Stimulated activated effector memory CD8-positive, alpha-beta T cell treated with anti-CD3 and anti-CD28 coated beads, Interleukin-12 subunit alpha, Interleukin-12 subunit beta, amount 100 ng/mL, for 72 hours (primary cell): ENCODE measurements at regions not wholly inside any gene's neighbourhood (a gene's known extent, or its start where the extent isn't known, plus 50 kb on each side); places are given as distances from the start of the nearest gene placed in this dataset.
"Not testable (repeated sequence)": the region's sequence is repeated elsewhere in the genome, so short reads cannot be mapped to it uniquely, and the experiment has no call there.

Experiments
- ATAC-seq: fragments of 150-1000 bp; cut with Tn5 transposase; 2 replicates; pipeline ENCODE4 v1.10.0; 2021
- DNase-seq, 2 donors: peaks; one replicate each; pipeline ENCODE4 v3.0.0; 2021 to 2022; ENCODE audit warnings: low spot score in 2 of 2
- H3K27ac Mint-ChIP-seq: one replicate; pipeline ENCODE4 v1.8.0; 2022; ENCODE audit warnings: mild to moderate bottlenecking, mixed read lengths
- H3K36me3 Mint-ChIP-seq: one replicate; pipeline ENCODE4 v1.8.0; 2022; ENCODE audit warnings: mild to moderate bottlenecking, mixed read lengths
- H3K4me1 Mint-ChIP-seq: one replicate; pipeline ENCODE4 v1.8.0; 2022; ENCODE audit warnings: mixed read lengths
- H3K4me3 Mint-ChIP-seq: one replicate; pipeline ENCODE4 v1.8.0; 2022; ENCODE audit warnings: mild to moderate bottlenecking, mixed read lengths
- H3K9me3 Mint-ChIP-seq: one replicate; pipeline ENCODE4 v1.8.0; 2022; ENCODE audit warnings: mixed read lengths

DNA sequence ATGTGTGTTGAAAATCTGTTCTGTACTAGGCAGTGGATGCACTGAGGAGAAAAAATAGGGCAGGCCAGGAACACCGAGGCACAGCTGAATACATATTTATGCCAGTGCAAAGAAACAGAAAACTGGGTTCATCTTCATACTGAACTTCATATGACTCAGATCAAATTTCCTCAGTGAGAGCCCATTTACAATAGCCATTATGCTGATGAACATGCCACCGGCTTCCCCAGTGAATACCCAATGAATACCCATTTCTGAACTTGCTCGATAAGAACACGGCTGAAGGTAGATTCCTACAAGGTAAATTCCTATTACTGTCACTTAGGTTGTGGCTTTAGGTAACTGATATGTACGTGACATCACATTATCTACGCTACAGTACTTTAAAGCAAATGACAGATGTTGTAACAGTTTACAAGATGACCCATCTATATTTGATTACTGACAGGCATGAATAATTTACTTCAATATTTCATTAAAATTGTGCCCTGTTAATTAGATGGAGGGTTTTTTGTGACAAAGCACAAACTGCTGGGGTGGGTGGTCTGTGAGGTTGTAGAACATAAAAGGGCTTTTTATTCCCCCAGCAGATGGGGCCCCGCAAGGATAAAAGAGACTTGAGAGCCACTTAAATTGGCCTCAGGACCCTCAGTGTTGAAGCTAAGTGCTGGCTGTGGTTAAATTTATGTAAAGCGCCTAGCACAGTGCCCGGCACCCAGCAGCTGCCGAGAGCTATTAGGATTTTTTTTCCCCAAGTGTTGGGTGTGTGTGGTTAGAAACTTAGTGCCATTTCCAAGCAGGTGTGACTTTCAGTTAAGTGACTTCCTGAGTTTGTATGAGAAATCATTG is 264.5 kb downstream of the CD83 start:
- ATAC-seq = peak; percentile 37

DNA sequence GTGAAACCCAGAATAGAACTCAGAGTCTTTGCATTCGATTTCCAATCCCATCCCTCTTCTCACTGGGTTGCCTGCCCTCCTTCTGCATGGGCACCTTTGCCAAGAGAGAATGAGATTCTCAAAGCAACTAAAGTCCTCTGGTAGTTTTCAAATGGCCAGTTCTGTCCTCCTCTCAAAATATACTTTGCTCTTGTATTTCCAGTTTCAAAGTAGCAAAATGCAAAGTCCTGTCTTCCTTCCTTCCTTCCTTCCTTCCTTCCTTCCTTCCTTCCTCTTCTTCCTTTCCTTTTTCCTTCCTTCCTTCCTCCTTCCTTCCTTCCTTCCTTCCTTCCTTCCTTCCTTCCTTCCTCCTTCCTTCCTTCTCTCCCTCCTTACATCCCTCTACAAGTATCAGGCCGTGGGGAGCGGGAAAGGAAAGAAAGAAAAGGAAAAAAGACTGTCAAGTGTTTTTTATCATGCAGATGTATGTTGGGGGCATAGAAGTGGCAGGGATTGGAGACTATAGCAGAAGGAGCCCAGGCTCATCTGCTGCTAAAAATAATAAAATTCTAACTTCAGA is 265.2 kb downstream of the CD83 start:
- peaks cover 8% of the 10 kb centered on the region for H3K4me1 Mint-ChIP-seq
- H3K36me3 Mint-ChIP-seq = no peaks in the 10 kb centered on the region
- H3K27ac Mint-ChIP-seq = no peak overlapping the region
- DNase-seq (no peak), ATAC-seq (no peak)
- H3K4me3 Mint-ChIP-seq = no peak overlapping the region
- H3K9me3 Mint-ChIP-seq = no peaks in the 10 kb centered on the region

More for the DNA sequence above, 264.5 kb downstream of the CD83 start:
- Mint-ChIP-seq H3K36me3 (no peaks in the 10 kb centered on the region), H3K4me3 (no peak overlapping the region), H3K9me3 (no peaks in the 10 kb centered on the region), H3K27ac (no peak overlapping the region), H3K4me1 (peaks cover 8% of the 10 kb centered on the region)
- no peak for DNase-seq

DNA sequence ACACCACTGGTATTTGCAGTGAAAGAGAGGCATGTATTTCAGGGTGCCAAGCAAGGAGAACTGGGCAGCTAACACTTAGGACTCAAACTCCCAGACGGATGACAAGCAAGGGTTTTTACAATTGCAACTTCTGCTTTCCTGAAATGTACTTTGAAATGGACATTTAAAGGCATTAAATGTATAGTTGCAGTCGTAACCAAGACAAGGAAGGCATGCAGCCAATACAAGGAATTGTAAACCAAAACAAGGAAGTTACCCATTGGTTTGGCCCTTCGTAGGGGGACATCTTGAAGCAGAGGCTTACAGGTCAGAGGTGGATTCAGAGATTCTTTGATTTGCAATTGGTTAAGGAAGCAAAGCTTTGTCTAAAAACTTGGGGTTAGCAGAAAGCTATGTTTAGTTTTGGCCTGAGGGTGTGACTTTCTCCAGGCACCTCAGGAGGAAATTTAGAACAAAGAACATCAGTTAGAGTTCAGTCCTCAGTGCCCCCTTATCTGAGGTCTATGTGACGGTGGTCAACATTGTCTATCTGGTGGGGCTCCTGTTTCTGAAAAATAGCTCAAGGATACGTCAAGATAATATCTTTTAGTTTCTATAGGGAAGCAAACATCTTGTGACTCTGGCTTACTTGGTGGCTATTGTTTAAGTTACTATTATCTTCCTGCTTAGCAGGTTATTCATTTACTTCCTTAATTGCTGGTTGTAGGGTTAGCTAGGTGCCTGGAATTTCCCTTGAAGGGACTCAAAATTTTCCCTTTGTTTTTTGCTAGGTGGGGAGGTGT is 266.0 kb downstream of the CD83 start:
- ATAC-seq = no peak

GRCh38 chr6:14384175-14384949 is 266.8 kb downstream of the CD83 start:
- no peak overlapping the region for H3K27ac Mint-ChIP-seq
- H3K4me1 Mint-ChIP-seq = peaks cover 8% of the 10 kb centered on the region
- no peaks in the 10 kb centered on the region for H3K36me3 Mint-ChIP-seq
- no peak overlapping the region for H3K4me3 Mint-ChIP-seq
- ATAC-seq = no peak
- no peak for DNase-seq
- no peaks in the 10 kb centered on the region for H3K9me3 Mint-ChIP-seq

More for the DNA sequence above, 266.0 kb downstream of the CD83 start:
- no peak overlapping the region for H3K4me3 Mint-ChIP-seq
- no peak for DNase-seq
- H3K27ac Mint-ChIP-seq = no peak overlapping the region
- no peaks in the 10 kb centered on the region for H3K9me3 Mint-ChIP-seq
- no peaks in the 10 kb centered on the region for H3K36me3 Mint-ChIP-seq
- H3K4me1 Mint-ChIP-seq = peaks cover 8% of the 10 kb centered on the region

DNA sequence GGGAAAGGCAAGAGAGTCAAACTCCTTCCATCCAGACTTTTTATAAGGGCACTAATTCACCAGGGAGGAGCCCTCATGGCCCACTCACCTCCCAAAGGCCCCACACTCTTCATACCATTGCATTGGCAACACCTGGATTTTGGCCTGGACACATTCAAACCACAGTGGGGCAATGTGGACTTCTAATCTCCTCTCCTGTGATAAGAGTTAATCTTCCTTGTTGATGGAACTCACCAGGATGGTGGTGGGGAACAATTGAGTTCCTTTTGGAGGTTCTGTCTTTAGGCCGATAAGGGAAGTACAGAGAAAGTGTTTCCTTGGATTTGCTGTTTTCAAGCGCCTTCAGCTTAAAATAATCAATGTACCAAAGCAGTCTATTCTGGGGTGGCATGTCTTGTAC is 268.7 kb downstream of the CD83 start:
- Mint-ChIP-seq H3K4me3 (no peak overlapping the region), H3K27ac (no peak overlapping the region), H3K4me1 (peaks cover 8% of the 10 kb centered on the region), H3K9me3 (no peaks in the 10 kb centered on the region), H3K36me3 (no peaks in the 10 kb centered on the region)
- ATAC-seq (no peak), DNase-seq (no peak)

- Mint-ChIP-seq H3K4me3 (no peak overlapping the region), H3K4me1 (peaks cover 8% of the 10 kb centered on the region), H3K9me3 (no peaks in the 10 kb centered on the region), H3K27ac (no peak overlapping the region), H3K36me3 (no peaks in the 10 kb centered on the region)
- no peak for ATAC-seq
- DNase-seq = no peak
Observed at GRCh38 chr6:14386668-14387067, 269.1 kb downstream of the CD83 start.

DNA sequence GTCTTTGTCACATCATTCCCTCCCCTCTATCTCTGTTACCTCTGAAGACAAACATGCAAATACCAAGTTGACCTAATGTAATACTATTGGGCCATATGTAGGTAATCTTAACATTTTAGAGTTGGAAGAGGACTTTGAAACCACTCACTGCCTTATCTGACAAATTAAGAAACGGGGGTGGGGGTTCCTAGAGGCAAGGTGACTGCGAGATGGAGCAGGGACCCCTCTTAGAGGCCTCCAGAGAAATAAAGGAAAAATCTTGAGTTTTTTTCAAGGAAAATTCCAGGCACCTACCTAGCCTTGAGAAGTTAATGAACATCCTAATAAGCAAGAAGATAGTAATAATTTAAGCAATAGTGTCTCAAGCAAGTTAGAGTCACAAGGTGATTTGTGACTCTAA is 270.8 kb downstream of the CD83 start:
- Mint-ChIP-seq H3K27ac (no peak overlapping the region), H3K9me3 (no peaks in the 10 kb centered on the region), H3K36me3 (no peaks in the 10 kb centered on the region), H3K4me1 (no peaks in the 10 kb centered on the region), H3K4me3 (no peak overlapping the region)
- no peak for ATAC-seq
- no peak for DNase-seq

GRCh38 chr6:14389776-14390175 is 272.2 kb downstream of the CD83 start:
- not testable (repeated sequence) for H3K27ac Mint-ChIP-seq, H3K9me3 Mint-ChIP-seq, DNase-seq, H3K4me1 Mint-ChIP-seq, H3K4me3 Mint-ChIP-seq, H3K36me3 Mint-ChIP-seq, ATAC-seq

- DNase-seq (no peak), ATAC-seq (no peak)
- no peaks in the 10 kb centered on the region for H3K9me3 Mint-ChIP-seq
Observed at GRCh38 chr6:14390805-14391204, 273.2 kb downstream of the CD83 start.

DNA sequence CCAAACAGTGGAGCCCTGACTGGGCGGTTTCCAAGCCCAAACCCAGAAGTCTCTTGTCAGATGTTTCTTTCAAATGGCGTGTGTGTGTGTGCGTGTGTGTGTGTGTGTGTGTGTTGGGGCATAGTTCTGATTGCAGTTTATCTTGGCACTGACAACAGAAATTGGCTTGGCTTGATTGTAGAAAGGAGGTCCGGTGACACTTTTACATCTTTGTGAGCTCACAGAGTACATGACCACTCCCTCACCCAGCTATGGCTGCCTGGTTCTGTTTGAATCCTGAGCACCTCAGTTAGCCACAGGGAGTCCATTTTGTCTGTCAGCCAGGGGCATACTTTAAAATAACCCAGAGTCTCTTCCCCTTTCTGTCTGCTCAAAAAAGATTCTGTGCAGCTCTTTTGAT is 276.3 kb downstream of the CD83 start:
- ATAC-seq = no peak

More at GRCh38 chr6:14390805-14391204, 273.2 kb downstream of the CD83 start:
- H3K36me3 Mint-ChIP-seq = no peaks in the 10 kb centered on the region
- H3K27ac Mint-ChIP-seq = no peak overlapping the region
- H3K4me1 Mint-ChIP-seq = no peaks in the 10 kb centered on the region
- no peak overlapping the region for H3K4me3 Mint-ChIP-seq

GRCh38 chr6:14396392-14396791 is 278.8 kb downstream of the CD83 start:
- Mint-ChIP-seq H3K27ac (no peak overlapping the region), H3K4me1 (no peaks in the 10 kb centered on the region), H3K9me3 (no peaks in the 10 kb centered on the region), H3K4me3 (no peak overlapping the region), H3K36me3 (no peaks in the 10 kb centered on the region)
- ATAC-seq (no peak), DNase-seq (no peak)

More for the DNA sequence above, 276.3 kb downstream of the CD83 start:
- DNase-seq = no peak
- H3K4me1 Mint-ChIP-seq = no peaks in the 10 kb centered on the region
- H3K36me3 Mint-ChIP-seq = no peaks in the 10 kb centered on the region
- no peak overlapping the region for H3K4me3 Mint-ChIP-seq
- H3K27ac Mint-ChIP-seq = no peak overlapping the region
- H3K9me3 Mint-ChIP-seq = no peaks in the 10 kb centered on the region

DNA sequence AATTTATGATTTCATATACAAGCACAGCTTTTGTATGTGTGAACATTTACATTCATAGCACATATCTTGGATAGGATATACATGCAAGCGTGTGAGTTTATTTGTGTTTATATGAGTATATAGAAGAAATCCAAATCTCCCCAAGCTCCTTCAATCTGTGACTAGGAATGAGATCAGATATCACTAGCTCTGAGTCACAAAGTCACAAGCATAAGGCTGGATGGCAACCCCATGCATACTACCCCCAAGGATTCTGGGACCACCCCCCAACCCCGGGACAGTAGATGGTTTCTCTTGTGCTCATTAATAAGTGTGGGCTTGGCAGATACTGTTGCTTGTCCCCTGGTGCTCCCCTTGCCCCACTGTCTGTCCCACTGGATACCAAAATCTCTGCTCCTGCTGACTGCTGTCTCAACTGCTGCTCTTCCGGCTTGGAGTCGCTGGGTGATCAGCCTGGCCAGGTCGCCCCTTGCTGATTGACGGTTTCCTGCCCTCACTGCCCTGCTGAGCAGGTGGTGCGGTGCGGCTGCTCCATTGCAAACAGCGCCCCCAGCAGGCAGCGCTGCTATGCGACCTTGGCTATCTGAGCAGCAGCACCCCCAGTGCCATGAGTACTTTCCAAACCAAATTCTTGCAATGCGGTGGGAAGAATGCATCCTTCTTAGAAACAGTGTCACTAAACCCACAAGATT is 279.4 kb downstream of the CD83 start:
- Mint-ChIP-seq H3K9me3 (no peaks in the 10 kb centered on the region), H3K4me1 (no peaks in the 10 kb centered on the region), H3K4me3 (no peak overlapping the region), H3K36me3 (no peaks in the 10 kb centered on the region), H3K27ac (no peak overlapping the region)
- DNase-seq (no peak), ATAC-seq (no peak)

DNA sequence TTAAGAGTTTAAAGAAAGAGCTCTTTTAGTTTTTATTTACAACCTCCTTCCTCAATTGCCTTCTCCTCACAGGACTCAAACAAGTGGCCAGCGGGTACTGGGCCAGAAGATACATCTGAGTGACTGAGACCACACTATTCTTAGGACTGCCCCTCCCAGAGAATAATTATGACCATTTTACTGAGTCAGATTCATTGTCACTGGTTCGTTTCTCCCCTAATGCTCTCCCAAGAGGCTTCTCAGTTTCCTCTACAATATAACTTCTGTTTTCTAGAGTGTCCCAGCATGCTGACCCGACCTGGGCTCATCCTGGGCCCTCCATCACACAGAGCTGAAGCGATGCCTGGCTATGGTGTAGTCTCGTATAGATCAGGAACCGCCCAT is 279.9 kb downstream of the CD83 start:
- Mint-ChIP-seq H3K4me3 (no peak overlapping the region), H3K4me1 (no peaks in the 10 kb centered on the region), H3K27ac (no peak overlapping the region), H3K36me3 (no peaks in the 10 kb centered on the region), H3K9me3 (no peaks in the 10 kb centered on the region)
- ATAC-seq (no peak), DNase-seq (no peak)

GRCh38 chr6:14398953-14399352 is 281.4 kb downstream of the CD83 start:
- H3K27ac Mint-ChIP-seq = no peak overlapping the region
- peaks cover 3% of the 10 kb centered on the region for H3K4me1 Mint-ChIP-seq
- H3K9me3 Mint-ChIP-seq = no peaks in the 10 kb centered on the region
- ATAC-seq (no peak), DNase-seq (no peak)
- no peak overlapping the region for H3K4me3 Mint-ChIP-seq
- H3K36me3 Mint-ChIP-seq = no peaks in the 10 kb centered on the region

DNA sequence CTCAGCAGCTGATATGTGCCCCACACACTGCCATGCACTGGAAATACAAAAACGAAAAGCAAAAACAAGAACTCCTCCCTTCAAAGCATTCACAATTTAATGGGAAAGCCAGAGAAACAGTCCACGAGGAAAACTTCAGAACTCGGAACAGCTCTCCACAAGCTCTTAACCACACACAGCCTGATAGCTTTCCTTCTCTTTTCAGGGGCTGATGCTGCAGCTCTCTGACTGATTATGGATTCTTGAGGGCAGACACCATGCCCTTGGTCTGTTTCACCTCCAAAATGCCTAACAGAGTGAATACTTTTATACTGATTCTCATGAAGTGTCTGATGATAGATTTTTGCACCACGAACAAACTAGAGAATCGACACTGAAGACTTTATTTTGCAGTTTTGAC is 282.1 kb downstream of the CD83 start:
- Mint-ChIP-seq H3K4me3 (no peak overlapping the region), H3K9me3 (no peaks in the 10 kb centered on the region), H3K27ac (no peak overlapping the region), H3K36me3 (no peaks in the 10 kb centered on the region), H3K4me1 (peaks cover 5% of the 10 kb centered on the region)
- ATAC-seq = no peak
- no peak for DNase-seq
